ENCODE measurements at regions not wholly inside any gene's neighbourhood (a gene's known extent, or its start where the extent isn't known, plus 50 kb on each side); places are given as distances from the start of the nearest gene placed in this dataset.

- no peak overlapping the region for H3K27ac ChIP-seq
- DNase-seq (ENCODE audit: low read depth, low spot score) = no peak
Observed at GRCh38 chr3:17969244-17969643, 226.8 kb upstream of the TBC1D5 start.

- H3K27ac ChIP-seq = no peak overlapping the region
Observed at GRCh38 chr3:17967953-17968607, 225.6 kb upstream of the TBC1D5 start.

GRCh38 chr3:17967111-17967510 is 224.7 kb upstream of the TBC1D5 start:
- no peak for DNase-seq (ENCODE audit: low read depth, low spot score)
- H3K27ac ChIP-seq = no peak overlapping the region

More at GRCh38 chr3:17967953-17968607, 225.6 kb upstream of the TBC1D5 start:
- DNase-seq (ENCODE audit: low read depth, low spot score) = no peak

GRCh38 chr3:17965331-17965730 is 222.9 kb upstream of the TBC1D5 start:
- H3K27ac ChIP-seq = no peak overlapping the region
- DNase-seq (ENCODE audit: low read depth, low spot score) = no peak

- DNase-seq (ENCODE audit: low read depth, low spot score) = no peak
- no peak overlapping the region for H3K27ac ChIP-seq
Observed at GRCh38 chr3:17964108-17964507, 221.7 kb upstream of the TBC1D5 start.

GRCh38 chr3:17955411-17955810 is 213.0 kb upstream of the TBC1D5 start:
- no peak overlapping the region for H3K27ac ChIP-seq
- no peak for DNase-seq (ENCODE audit: low read depth, low spot score)

- no peak for DNase-seq (ENCODE audit: low read depth, low spot score)
- H3K27ac ChIP-seq = no peak overlapping the region
Observed at GRCh38 chr3:17954801-17955200, 212.4 kb upstream of the TBC1D5 start.

- no peak for DNase-seq (ENCODE audit: low read depth, low spot score)
- H3K27ac ChIP-seq = no peak overlapping the region
Observed at GRCh38 chr3:17951241-17951640, 208.8 kb upstream of the TBC1D5 start.

- DNase-seq (ENCODE audit: low read depth, low spot score) = no peak
- H3K27ac ChIP-seq = no peak overlapping the region
Observed at GRCh38 chr3:17949101-17949500, 206.7 kb upstream of the TBC1D5 start.

GRCh38 chr3:17947833-17948232 is 205.4 kb upstream of the TBC1D5 start:
- DNase-seq (ENCODE audit: low read depth, low spot score) = no peak
- H3K27ac ChIP-seq = no peak overlapping the region

GRCh38 chr3:17946619-17947018 is 204.2 kb upstream of the TBC1D5 start:
- H3K27ac ChIP-seq = no peak overlapping the region

GRCh38 chr3:17945799-17946399 is 203.5 kb upstream of the TBC1D5 start:
- no peak for DNase-seq (ENCODE audit: low read depth, low spot score)
- H3K27ac ChIP-seq = no peak overlapping the region

More at GRCh38 chr3:17946619-17947018, 204.2 kb upstream of the TBC1D5 start:
- DNase-seq (ENCODE audit: low read depth, low spot score) = no peak

GRCh38 chr3:17945018-17945798 is 202.8 kb upstream of the TBC1D5 start:
- DNase-seq (ENCODE audit: low read depth, low spot score) = no peak
- H3K27ac ChIP-seq = no peak overlapping the region

GRCh38 chr3:17942856-17943255 is 200.4 kb upstream of the TBC1D5 start:
- no peak overlapping the region for H3K27ac ChIP-seq
- DNase-seq (ENCODE audit: low read depth, low spot score) = no peak

- no peak for DNase-seq (ENCODE audit: low read depth, low spot score)
- H3K27ac ChIP-seq = no peak overlapping the region
Observed at GRCh38 chr3:17941766-17942165, 199.3 kb upstream of the TBC1D5 start.

- DNase-seq (ENCODE audit: low read depth, low spot score) = no peak
- no peak overlapping the region for H3K27ac ChIP-seq
Observed at GRCh38 chr3:17941152-17941551, 198.7 kb upstream of the TBC1D5 start.

- DNase-seq (ENCODE audit: low read depth, low spot score) = no peak
- no peak overlapping the region for H3K27ac ChIP-seq
Observed at GRCh38 chr3:17939157-17939556, 196.7 kb upstream of the TBC1D5 start.

- no peak for DNase-seq (ENCODE audit: low read depth, low spot score)
- H3K27ac ChIP-seq = no peak overlapping the region
Observed at GRCh38 chr3:17938313-17938712, 195.9 kb upstream of the TBC1D5 start.

GRCh38 chr3:17936736-17937480 is 194.5 kb upstream of the TBC1D5 start:
- no peak for DNase-seq (ENCODE audit: low read depth, low spot score)
- H3K27ac ChIP-seq = no peak overlapping the region

- no peak overlapping the region for H3K27ac ChIP-seq
- DNase-seq (ENCODE audit: low read depth, low spot score) = no peak
Observed at GRCh38 chr3:17935222-17935621, 192.8 kb upstream of the TBC1D5 start.
